B cell (primary cell): ENCODE measurements at regions not wholly inside any gene's neighbourhood (a gene's known extent, or its start where the extent isn't known, plus 50 kb on each side); places are given as distances from the start of the nearest gene placed in this dataset.

Source experiments
- ATAC-seq: fragments of 200-7000 bp; cut with Tn5 transposase; one replicate; pipeline ENCODE4 v1.10.0; 2021; ENCODE audit warnings: low read depth, mild to moderate bottlenecking, moderate number of reproducible peaks, moderate library complexity
- CTCF ChIA-PET: fragments of 350-600 bp; sonication (Branson Sonifier 250); formaldehyde crosslinking; loops from one replicate; lab custom pipeline; 2021; ENCODE audit warnings: antibody characterized with exemption, inconsistent platforms; lab: Charles Lee
- POLR2A ChIA-PET: fragments of 350-600 bp; sonication (Branson Sonifier 250); formaldehyde crosslinking; loops from one replicate; lab custom pipeline; 2021; ENCODE audit warnings: antibody characterized with exemption; lab: Charles Lee
- DNase-seq: peaks from one replicate; pipeline ENCODE4 v3.0.0; 2013
- H2AFZ ChIP-seq: 2 replicates; pipeline ENCODE4 v1.6.1; 2012; ENCODE audit warnings: mild to moderate bottlenecking, low read depth, low read length; ENCODE audit not compliant: insufficient read depth, poor library complexity, severe bottlenecking
- H3K27ac ChIP-seq, 2 donors: 1 replicate in 1 of 2; 2 replicates in 1 of 2; pipeline ENCODE4 v1.5.1; 2012 to 2013; ENCODE audit warnings: low read length in 2 of 2, mild to moderate bottlenecking in 2 of 2, moderate library complexity in 1 of 2
- H3K27me3 ChIP-seq, 4 experiments: fragments of 200-600 bp in 1 of 4; sonication (generic) in 1 of 4; replicated peaks in 1 of 4; 1 replicate in 2 of 4; 2 replicates in 2 of 4; pipeline versions ENCODE4 v1.6.1 to v1.7.0; 2013 to 2016; ENCODE audit warnings: low read length in 3 of 4, mild to moderate bottlenecking in 2 of 4, mixed read lengths in 1 of 4, moderate library complexity in 1 of 4; ENCODE audit not compliant: insufficient read depth in 4 of 4, control insufficient read depth in 3 of 4; ENCODE audit errors: control extremely low read depth in 1 of 4
- H3K36me3 ChIP-seq, 2 experiments: replicated peaks in 1 of 2; 1 replicate in 1 of 2; 2 replicates in 1 of 2; pipeline versions ENCODE4 v1.6.1 to v1.7.1; 2013; ENCODE audit warnings: low read length in 1 of 2; ENCODE audit not compliant: insufficient read depth in 2 of 2, control insufficient read depth in 1 of 2; ENCODE audit errors: control extremely low read depth in 1 of 2, extremely low read depth in 1 of 2
- H3K4me1 ChIP-seq, 2 donors: fragments of 200-600 bp in 1 of 2; sonication (generic) in 1 of 2; 1 replicate in 1 of 2; 2 replicates in 1 of 2; pipeline versions ENCODE4 v1.5.1 to v1.6.1; 2013 to 2017; ENCODE audit warnings: low read length in 2 of 2; ENCODE audit not compliant: control insufficient read depth in 2 of 2, insufficient read depth in 2 of 2
- H3K4me2 ChIP-seq: replicated peaks from 2 replicates; pipeline ENCODE3; 2012; ENCODE audit warnings: mild to moderate bottlenecking, low read depth, low read length; ENCODE audit not compliant: poor library complexity, severe bottlenecking
- H3K4me3 ChIP-seq, 5 experiments: fragments of 200-600 bp in 1 of 5; sonication (generic) in 1 of 5; 1 replicate in 3 of 5; 2 replicates in 2 of 5; pipeline versions ENCODE4 v1.5.1 to v1.7.0; 2011 to 2016; ENCODE audit warnings: low read length in 4 of 5, mild to moderate bottlenecking in 4 of 5, low read depth in 2 of 5, control low read depth in 1 of 5, moderate library complexity in 1 of 5; ENCODE audit not compliant: insufficient read depth in 1 of 5; ENCODE audit errors: control extremely low read depth in 1 of 5, extremely low read depth in 1 of 5
- H3K79me2 ChIP-seq: fragments of 200-600 bp; sonication (generic); one replicate; pipeline ENCODE4 v1.6.0; 2016; ENCODE audit warnings: low read length; ENCODE audit not compliant: control insufficient read depth, insufficient read depth
- H3K9ac ChIP-seq: fragments of 200-600 bp; sonication (generic); 2 replicates; pipeline ENCODE4 v1.6.1; 2017; ENCODE audit warnings: mild to moderate bottlenecking, low read length, moderate library complexity
- H3K9me3 ChIP-seq, 3 donors: one replicate each; pipeline versions ENCODE4 v1.6.1 to v1.7.1; 2013; ENCODE audit warnings: low read length in 2 of 3; ENCODE audit not compliant: control insufficient read depth in 2 of 3, insufficient read depth in 1 of 3; ENCODE audit errors: control extremely low read depth in 1 of 3
- H4K20me1 ChIP-seq: 2 replicates; pipeline ENCODE4 v1.6.0; 2012; ENCODE audit warnings: mild to moderate bottlenecking, low read length; ENCODE audit not compliant: insufficient read depth, control insufficient read depth, poor library complexity, severe bottlenecking
- H3K27ac Mint-ChIP-seq: one replicate; pipeline ENCODE4 v1.8.0; 2021; ENCODE audit warnings: mixed read lengths
- H3K27me3 Mint-ChIP-seq: one replicate; pipeline ENCODE4 v1.8.0; 2021; ENCODE audit warnings: mixed read lengths
- H3K4me1 Mint-ChIP-seq: one replicate; pipeline ENCODE4 v1.8.0; 2021; ENCODE audit warnings: mixed read lengths
- H3K4me3 Mint-ChIP-seq: one replicate; pipeline ENCODE4 v1.8.0; 2021; ENCODE audit warnings: mixed read lengths
- H3K9me3 Mint-ChIP-seq: one replicate; pipeline ENCODE4 v1.8.0; 2022; ENCODE audit warnings: mixed read lengths; ENCODE audit not compliant: insufficient read depth
- CTCF ChIP-seq: fragments of 200-600 bp; IDR thresholded peaks from one replicate; pipeline ENCODE4 v1.8.0; 2022; ENCODE audit warnings: antibody characterized with exemption, mild to moderate bottlenecking
- EZH2 ChIP-seq: IDR thresholded peaks from 2 replicates; pipeline ENCODE4 v1.6.1; 2012; ENCODE audit warnings: borderline replicate concordance, low read depth, mild to moderate bottlenecking, moderate library complexity, low read length; ENCODE audit not compliant: insufficient read depth, poor library complexity, severe bottlenecking
- WGBS: methylation state at CpG from one replicate; pipeline ENCODE4 v1.1.5; 2013; ENCODE audit warnings: missing lambda C conversion rate; ENCODE audit not compliant: insufficient coverage; 5-methylcytosine and 5-hydroxymethylcytosine counted together
- intact Hi-C: fragments of 100-400 bp; cut with micrococcal nuclease; formaldehyde crosslinking; loops from one replicate; pipeline ENCODE4 v1.10.0; 2022

DNA sequence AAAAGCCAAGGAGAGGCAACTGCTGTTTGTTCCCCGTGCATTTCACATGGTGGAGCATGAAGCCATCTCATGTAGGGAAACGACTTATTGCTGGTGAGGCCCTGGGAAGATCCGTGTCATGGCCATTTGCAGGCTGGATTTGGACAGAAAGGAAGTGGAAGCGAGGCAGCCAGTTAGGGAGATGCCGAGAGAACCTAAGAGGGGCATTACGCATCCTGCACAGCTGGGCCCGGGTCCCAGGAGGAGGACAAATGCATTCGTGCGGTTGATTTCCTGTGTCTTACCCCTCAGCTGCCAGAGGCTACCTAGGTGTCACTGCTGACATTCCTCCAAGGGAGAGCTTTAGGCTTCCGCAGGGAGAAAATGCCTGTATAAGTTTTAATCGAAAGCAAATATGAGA lies 316.2 kb upstream of the CDYL start:
- H3K79me2 ChIP-seq = no peaks in the 10 kb centered on the region
- intact Hi-C loops = no loop called here
- ATAC-seq = no peak
- 84% methylated on average over 11 of the region's 11 CpGs for WGBS
- no peaks in the 10 kb centered on the region for H3K4me1 ChIP-seq
- no peaks in the 10 kb centered on the region for H3K9me3 ChIP-seq
- ChIA-PET POLR2A (no interaction called here), CTCF (no interaction called here)
- H3K9ac ChIP-seq = no peak overlapping the region
- no peaks in the 10 kb centered on the region for H3K4me1 Mint-ChIP-seq
- no peaks in the 10 kb centered on the region for H3K9me3 Mint-ChIP-seq
- TF ChIP-seq CTCF = no peak
- H3K27ac ChIP-seq = no peak overlapping the region
- no peaks in the 10 kb centered on the region for H4K20me1 ChIP-seq
- no peak overlapping the region for H3K4me3 ChIP-seq
- no peaks in the 10 kb centered on the region for H3K36me3 ChIP-seq
- H3K4me3 Mint-ChIP-seq = no peak overlapping the region
- peaks cover 1% of the 10 kb centered on the region for H3K27me3 Mint-ChIP-seq
- no peak overlapping the region for H3K4me2 ChIP-seq
- no peak for DNase-seq
- H2AFZ ChIP-seq = no peak overlapping the region
- no peak overlapping the region for H3K27ac Mint-ChIP-seq
- H3K27me3 ChIP-seq = no peaks in the 10 kb centered on the region

DNA sequence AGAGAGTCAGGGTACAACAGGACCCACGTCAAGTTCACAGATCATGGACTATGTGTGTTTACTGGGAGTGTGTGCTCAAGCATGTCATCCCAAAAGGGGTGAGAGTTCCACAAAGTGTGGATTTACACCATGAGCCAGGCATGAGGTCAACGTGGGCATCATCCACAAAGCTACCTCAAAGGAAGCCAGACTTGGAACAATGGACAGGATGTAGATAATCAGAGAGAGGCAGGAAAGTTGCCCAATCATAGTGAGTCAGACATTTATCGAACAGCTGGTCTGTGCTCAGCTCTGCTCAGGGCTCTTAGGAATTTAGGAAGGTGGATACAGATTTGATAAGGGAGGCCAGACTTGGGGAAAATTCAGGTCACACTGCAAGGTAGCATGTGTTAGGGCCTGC lies 317.2 kb upstream of the CDYL start:
- intact Hi-C loops = no loop called here
- no peak overlapping the region for H2AFZ ChIP-seq

More for the DNA sequence above, 317.2 kb upstream of the CDYL start:
- Histone ChIP-seq H3K9ac (no peak overlapping the region), H3K27ac (no peak overlapping the region), H3K4me3 (no peak overlapping the region), H3K4me2 (no peak overlapping the region), H3K79me2 (no peaks in the 10 kb centered on the region), H4K20me1 (no peaks in the 10 kb centered on the region), H3K9me3 (no peaks in the 10 kb centered on the region), H3K4me1 (no peaks in the 10 kb centered on the region), H3K27me3 (no peaks in the 10 kb centered on the region), H3K36me3 (no peaks in the 10 kb centered on the region)
- 51% methylated on average over 2 of the region's 3 CpGs for WGBS
- TF ChIP-seq CTCF = no peak
- no peak for TF ChIP-seq EZH2
- ChIA-PET POLR2A (no interaction called here), CTCF (no interaction called here)
- peaks cover 10% of the 10 kb centered on the region for H3K4me1 Mint-ChIP-seq
- ATAC-seq (no peak), DNase-seq (no peak)
- H3K27ac Mint-ChIP-seq = no peak overlapping the region
- H3K9me3 Mint-ChIP-seq = peaks cover 2% of the 10 kb centered on the region
- no peak overlapping the region for H3K4me3 Mint-ChIP-seq
- no peaks in the 10 kb centered on the region for H3K27me3 Mint-ChIP-seq
